Endothelial cell (in vitro differentiated cells): ENCODE measurements at regions not wholly inside any gene's neighbourhood (a gene's known extent, or its start where the extent isn't known, plus 50 kb on each side); places are given as distances from the start of the nearest gene placed in this dataset.

Source experiments
- DNase-seq: peaks from one replicate; pipeline ENCODE4 v3.0.0; 2021; ENCODE audit warnings: low spot score
- H3K27ac Mint-ChIP-seq: one replicate; pipeline ENCODE4 v1.8.0; 2021; ENCODE audit warnings: mixed read lengths, inconsistent platforms; ENCODE audit not compliant: unreplicated experiment
- H3K27me3 Mint-ChIP-seq: one replicate; pipeline ENCODE4 v1.8.0; 2021; ENCODE audit warnings: mild to moderate bottlenecking, moderate library complexity, mixed read lengths, inconsistent platforms; ENCODE audit not compliant: unreplicated experiment
- H3K36me3 Mint-ChIP-seq: one replicate; pipeline ENCODE4 v1.8.0; 2021; ENCODE audit warnings: mild to moderate bottlenecking, low read depth, mixed read lengths, inconsistent platforms; ENCODE audit not compliant: unreplicated experiment
- H3K4me1 Mint-ChIP-seq: one replicate; pipeline ENCODE4 v1.8.0; 2021; ENCODE audit warnings: mild to moderate bottlenecking, mixed read lengths, inconsistent platforms; ENCODE audit not compliant: unreplicated experiment
- H3K4me3 Mint-ChIP-seq: one replicate; pipeline ENCODE4 v1.8.0; 2021; ENCODE audit warnings: mild to moderate bottlenecking, mixed read lengths, inconsistent platforms; ENCODE audit not compliant: unreplicated experiment
- H3K9me3 Mint-ChIP-seq: one replicate; pipeline ENCODE4 v1.8.0; 2021; ENCODE audit warnings: mixed read lengths, inconsistent platforms; ENCODE audit not compliant: unreplicated experiment
- TF ChIP-seq, protein P1 (sequence below): fragments of 200-600 bp; sonication (generic); IDR thresholded peaks from one replicate; pipeline ENCODE4 v1.5.0; 2021; ENCODE audit warnings: antibody characterized with exemption; ENCODE audit not compliant: unreplicated experiment

DNA sequence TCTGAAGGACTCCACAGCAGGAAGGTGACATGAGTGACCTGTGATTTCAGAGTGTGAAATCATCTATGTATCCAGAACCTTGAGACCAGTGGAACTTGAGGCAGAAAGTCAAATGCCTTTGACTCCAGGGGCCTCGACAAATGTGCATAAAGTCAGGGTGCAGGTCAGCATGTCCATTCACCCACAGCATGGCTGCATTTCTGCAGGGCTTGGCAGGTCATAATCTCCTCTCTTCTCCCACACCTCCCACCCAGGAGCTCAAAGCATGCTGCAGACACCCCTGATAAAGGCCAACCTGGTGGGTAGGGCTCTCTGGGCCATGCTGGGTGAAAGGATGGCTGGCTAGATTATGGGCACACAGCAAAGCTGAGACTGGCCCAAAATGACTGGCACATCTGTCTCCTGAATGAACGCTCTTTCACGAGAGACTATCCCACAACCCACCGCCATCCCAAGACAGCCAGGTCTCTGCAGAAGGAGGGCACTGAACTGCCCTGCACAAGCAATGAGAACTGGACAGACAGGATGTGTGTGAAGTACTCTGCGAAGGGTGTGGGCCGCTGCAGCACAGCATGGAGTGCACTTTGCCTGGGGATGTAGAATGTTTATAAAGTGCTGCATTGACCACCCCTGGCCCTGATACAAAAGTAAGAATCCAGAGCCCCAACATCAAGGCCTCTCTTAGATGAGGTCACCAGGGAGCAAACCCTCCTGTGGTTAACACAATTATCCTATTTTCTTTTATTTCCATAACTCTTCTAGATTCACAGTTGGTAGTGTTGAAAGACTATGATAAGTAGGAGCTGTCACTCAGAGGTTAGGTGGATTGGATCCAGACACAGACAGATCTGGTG is 78.2 kb upstream of the NXT1 start:
- Mint-ChIP-seq H3K9me3 (peaks cover 9% of the 10 kb centered on the region), H3K4me3 (no peak overlapping the region), H3K36me3 (peaks cover 4% of the 10 kb centered on the region), H3K4me1 (peaks cover 47% of the 10 kb centered on the region), H3K27ac (no peak overlapping the region), H3K27me3 (peaks cover 9% of the 10 kb centered on the region)
- TF ChIP-seq, protein P1, sequence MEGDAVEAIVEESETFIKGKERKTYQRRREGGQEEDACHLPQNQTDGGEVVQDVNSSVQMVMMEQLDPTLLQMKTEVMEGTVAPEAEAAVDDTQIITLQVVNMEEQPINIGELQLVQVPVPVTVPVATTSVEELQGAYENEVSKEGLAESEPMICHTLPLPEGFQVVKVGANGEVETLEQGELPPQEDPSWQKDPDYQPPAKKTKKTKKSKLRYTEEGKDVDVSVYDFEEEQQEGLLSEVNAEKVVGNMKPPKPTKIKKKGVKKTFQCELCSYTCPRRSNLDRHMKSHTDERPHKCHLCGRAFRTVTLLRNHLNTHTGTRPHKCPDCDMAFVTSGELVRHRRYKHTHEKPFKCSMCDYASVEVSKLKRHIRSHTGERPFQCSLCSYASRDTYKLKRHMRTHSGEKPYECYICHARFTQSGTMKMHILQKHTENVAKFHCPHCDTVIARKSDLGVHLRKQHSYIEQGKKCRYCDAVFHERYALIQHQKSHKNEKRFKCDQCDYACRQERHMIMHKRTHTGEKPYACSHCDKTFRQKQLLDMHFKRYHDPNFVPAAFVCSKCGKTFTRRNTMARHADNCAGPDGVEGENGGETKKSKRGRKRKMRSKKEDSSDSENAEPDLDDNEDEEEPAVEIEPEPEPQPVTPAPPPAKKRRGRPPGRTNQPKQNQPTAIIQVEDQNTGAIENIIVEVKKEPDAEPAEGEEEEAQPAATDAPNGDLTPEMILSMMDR = no peak
- DNase-seq = no peak

DNA sequence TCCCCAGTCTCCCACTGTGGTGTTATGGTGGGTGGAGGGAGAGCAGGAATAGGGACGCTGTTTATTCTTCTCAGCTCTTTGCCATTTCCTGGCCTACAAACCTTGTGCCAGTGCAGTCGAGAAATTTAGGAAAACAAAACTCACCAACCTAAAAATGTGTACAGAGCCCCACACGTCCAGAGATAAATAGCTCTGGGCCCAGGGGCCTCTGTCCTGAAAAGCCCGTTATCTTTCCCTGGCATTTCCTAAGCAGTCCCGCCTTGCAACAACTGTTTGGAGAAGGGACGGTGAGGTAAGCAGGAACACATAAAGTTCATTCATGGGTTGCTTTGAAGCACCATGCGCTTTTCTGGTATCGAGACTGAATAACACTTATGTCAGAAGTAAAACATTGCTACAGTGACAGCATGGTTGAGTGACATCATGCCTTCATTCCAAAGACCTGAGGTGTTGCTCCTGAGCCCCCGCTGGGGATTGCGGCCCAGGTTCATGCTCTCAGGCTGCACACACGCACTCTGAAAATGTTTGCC is 80.1 kb upstream of the NXT1 start:
- H3K4me1 Mint-ChIP-seq = peaks cover 47% of the 10 kb centered on the region
- peaks cover 7% of the 10 kb centered on the region for H3K36me3 Mint-ChIP-seq
- peaks cover 9% of the 10 kb centered on the region for H3K9me3 Mint-ChIP-seq
- H3K27me3 Mint-ChIP-seq = peaks cover 8% of the 10 kb centered on the region
- peak overlapping the region; percentile 100 for H3K27ac Mint-ChIP-seq
- H3K4me3 Mint-ChIP-seq = peak overlapping the region; percentile 15
- DNase-seq = peak; percentile 30
- TF ChIP-seq, protein P1 = no peak

DNA sequence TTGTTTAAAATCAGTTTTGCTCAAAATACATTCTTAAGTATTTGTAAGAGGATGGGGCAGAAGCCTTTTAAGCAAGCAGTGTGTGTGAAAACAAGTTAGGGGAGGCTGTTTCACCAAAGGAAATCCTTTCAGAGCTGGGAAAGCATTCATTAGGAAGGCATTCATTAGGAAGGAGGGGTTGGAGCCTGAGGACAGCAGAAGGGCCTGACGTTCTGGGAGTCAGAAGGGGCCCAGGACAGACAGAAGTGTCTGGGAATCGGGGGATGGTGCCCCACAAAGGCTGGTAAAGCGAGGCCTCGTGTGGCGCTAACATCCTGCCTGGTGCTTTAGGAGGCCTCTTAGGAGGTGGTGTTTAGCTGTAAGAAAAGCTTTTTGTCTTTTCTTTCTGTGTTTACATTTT is 80.6 kb upstream of the NXT1 start:
- H3K4me1 Mint-ChIP-seq = peaks cover 47% of the 10 kb centered on the region
- peaks cover 8% of the 10 kb centered on the region for H3K27me3 Mint-ChIP-seq
- TF ChIP-seq, protein P1 = no peak
- H3K9me3 Mint-ChIP-seq = peaks cover 9% of the 10 kb centered on the region
- H3K27ac Mint-ChIP-seq = peak overlapping the region; percentile 100
- peak overlapping the region; percentile 57 for H3K4me3 Mint-ChIP-seq
- peak; percentile 52 for DNase-seq
- H3K36me3 Mint-ChIP-seq = peaks cover 7% of the 10 kb centered on the region

DNA sequence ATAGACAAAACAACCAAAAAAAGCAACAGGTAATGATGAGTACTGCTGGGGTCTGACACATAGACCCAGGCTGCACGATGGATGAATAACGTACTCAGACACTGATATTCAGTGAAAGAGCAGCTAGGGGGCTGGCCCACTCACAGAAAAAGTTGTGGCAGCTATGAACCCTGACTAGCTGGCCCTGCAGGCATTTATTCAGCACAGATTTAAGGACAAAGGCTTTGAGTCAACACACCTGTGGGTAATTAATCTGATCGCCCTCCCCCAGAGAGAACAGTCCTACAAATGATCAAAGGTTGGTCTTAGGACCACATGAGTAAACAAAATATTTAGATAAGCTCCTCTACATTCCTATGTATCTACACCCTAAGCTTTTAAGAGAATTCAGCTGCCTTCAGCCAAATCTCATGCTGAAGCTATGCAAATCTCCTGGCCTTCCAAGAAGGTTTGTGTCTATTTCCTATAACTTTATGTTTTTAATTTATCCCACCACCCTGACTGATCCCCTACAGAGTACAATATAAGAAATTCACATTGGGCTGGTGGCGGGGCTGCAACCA is 81.7 kb upstream of the NXT1 start:
- peaks cover 8% of the 10 kb centered on the region for H3K27me3 Mint-ChIP-seq
- H3K9me3 Mint-ChIP-seq = peaks cover 9% of the 10 kb centered on the region
- TF ChIP-seq, protein P1 = no peak
- no peak for DNase-seq
- peaks cover 47% of the 10 kb centered on the region for H3K4me1 Mint-ChIP-seq
- H3K4me3 Mint-ChIP-seq = peak overlapping the region; percentile 79
- peaks cover 7% of the 10 kb centered on the region for H3K36me3 Mint-ChIP-seq
- peak overlapping the region; percentile 100 for H3K27ac Mint-ChIP-seq

DNA sequence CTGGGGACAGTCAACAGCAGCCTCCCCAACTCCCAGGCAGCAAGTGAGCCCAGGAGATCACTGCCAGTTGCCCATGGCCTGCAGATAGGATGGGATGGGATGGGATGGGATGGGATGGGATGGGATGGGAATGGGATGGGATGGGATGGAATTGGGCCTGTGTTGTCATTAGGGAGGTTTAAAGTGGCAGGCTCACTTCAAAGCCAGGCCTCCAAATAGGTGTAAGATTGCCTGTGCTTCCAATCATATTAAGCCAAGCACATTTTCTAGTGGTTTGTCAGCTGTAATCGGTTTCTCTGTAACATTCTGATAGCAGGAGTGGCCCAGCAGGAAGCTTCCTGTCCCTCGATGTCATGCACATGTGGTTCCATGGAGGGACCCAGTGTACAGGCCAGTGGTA is 82.7 kb upstream of the NXT1 start:
- Mint-ChIP-seq H3K27me3 (peaks cover 6% of the 10 kb centered on the region), H3K9me3 (peaks cover 9% of the 10 kb centered on the region), H3K4me1 (peaks cover 44% of the 10 kb centered on the region), H3K36me3 (peaks cover 7% of the 10 kb centered on the region), H3K4me3 (no peak overlapping the region), H3K27ac (no peak overlapping the region)
- TF ChIP-seq, protein P1 = no peak
- DNase-seq = no peak
